SU-DHL-6 (cell line): ENCODE measurements at regions not wholly inside any gene's neighbourhood (a gene's known extent, or its start where the extent isn't known, plus 50 kb on each side); places are given as distances from the start of the nearest gene placed in this dataset.

Experiments used
- EZH2phosphoT487 ChIP-seq: fragments of 200-600 bp; sonication (generic), shearing (Covaris generic); conservative IDR thresholded peaks from 2 replicates; pipeline ENCODE4 v1.6.1; 2018; ENCODE audit warnings: mild to moderate bottlenecking, antibody characterized with exemption, low read length, moderate library complexity, mixed read lengths
- TF ChIP-seq, protein P1 (sequence below): fragments of 200-600 bp; sonication (generic); IDR thresholded peaks from one replicate; pipeline ENCODE4 v1.5.1; 2017; ENCODE audit warnings: antibody characterized with exemption, mild to moderate bottlenecking, low read length, moderate library complexity; ENCODE audit not compliant: insufficient read depth, poor library complexity, severe bottlenecking

DNA sequence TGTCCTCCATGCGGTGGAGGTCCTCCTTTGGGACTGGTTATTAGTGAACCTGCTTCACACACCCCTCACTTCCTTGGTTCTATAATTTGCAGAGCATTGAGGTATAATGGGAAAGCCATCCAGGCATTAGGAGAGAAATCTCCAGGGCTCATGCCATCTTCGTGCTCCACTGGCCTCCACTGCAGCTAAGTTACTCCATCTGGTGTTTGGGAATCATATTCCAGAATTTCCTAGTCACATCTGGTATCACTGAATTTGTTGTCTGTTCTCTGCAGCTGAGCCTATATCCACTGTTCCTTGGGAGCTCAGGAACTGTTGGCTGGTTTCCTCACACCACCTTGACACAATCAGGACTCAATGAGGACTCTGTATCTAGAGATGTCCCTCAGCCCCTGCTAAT lies 173.0 kb upstream of the TSHZ2 start:
- TF ChIP-seq, protein P1, sequence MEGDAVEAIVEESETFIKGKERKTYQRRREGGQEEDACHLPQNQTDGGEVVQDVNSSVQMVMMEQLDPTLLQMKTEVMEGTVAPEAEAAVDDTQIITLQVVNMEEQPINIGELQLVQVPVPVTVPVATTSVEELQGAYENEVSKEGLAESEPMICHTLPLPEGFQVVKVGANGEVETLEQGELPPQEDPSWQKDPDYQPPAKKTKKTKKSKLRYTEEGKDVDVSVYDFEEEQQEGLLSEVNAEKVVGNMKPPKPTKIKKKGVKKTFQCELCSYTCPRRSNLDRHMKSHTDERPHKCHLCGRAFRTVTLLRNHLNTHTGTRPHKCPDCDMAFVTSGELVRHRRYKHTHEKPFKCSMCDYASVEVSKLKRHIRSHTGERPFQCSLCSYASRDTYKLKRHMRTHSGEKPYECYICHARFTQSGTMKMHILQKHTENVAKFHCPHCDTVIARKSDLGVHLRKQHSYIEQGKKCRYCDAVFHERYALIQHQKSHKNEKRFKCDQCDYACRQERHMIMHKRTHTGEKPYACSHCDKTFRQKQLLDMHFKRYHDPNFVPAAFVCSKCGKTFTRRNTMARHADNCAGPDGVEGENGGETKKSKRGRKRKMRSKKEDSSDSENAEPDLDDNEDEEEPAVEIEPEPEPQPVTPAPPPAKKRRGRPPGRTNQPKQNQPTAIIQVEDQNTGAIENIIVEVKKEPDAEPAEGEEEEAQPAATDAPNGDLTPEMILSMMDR, result no peak
- TF ChIP-seq EZH2phosphoT487, result no peak
